ENCODE measurements at regions not wholly inside any gene's neighbourhood (a gene's known extent, or its start where the extent isn't known, plus 50 kb on each side); places are given as distances from the start of the nearest gene placed in this dataset.

GRCh38 chr2:181750305-181750704 lies 70.0 kb upstream of the NEUROD1 start:
- Histone ChIP-seq H3K79me2 (ENCODE audit: control insufficient read depth, insufficient read depth, low read length) (no peaks in the 10 kb centered on the region), H2AFZ (ENCODE audit: low read depth, low read length) (no peak overlapping the region), H3K4me3 (replicated peaks in 1 of 3; ENCODE audit: insufficient read depth in 1 of 3, low read depth in 1 of 3, low read length in 3 of 3) (no peak overlapping the region), H3K4me2 (ENCODE audit: insufficient read depth, low read length) (no peak overlapping the region), H3K36me3 (ENCODE audit: control insufficient read depth in 2 of 2, extremely low read depth in 1 of 2, insufficient read depth in 2 of 2, low read length in 2 of 2) (no peaks in the 10 kb centered on the region), H3K9me1 (replicated peaks; ENCODE audit: control insufficient read depth, extremely low read depth, insufficient read depth, low read length) (no peaks in the 10 kb centered on the region), H3K4me1 (ENCODE audit: control insufficient read depth, extremely low read depth, insufficient read depth, low read length) (peaks cover 2% of the 10 kb centered on the region), H3K9me3 (replicated peaks; ENCODE audit: control insufficient read depth, insufficient read depth, low read length) (no peaks in the 10 kb centered on the region), H3K9ac (replicated peaks; ENCODE audit: extremely low read depth, insufficient read depth, low read length) (no peak overlapping the region), H3K27ac (ENCODE audit: insufficient read depth, low read depth, low read length) (no peak overlapping the region), H3K27me3 (ENCODE audit: control insufficient read depth in 2 of 2, insufficient read depth in 2 of 2, low read length in 2 of 2) (no peaks in the 10 kb centered on the region), H4K20me1 (replicated peaks; ENCODE audit: control insufficient read depth, extremely low read depth, insufficient read depth, low read length) (no peaks in the 10 kb centered on the region)
- dilution Hi-C loops (cut with MboI; ENCODE audit: extremely low pct_ligation_motif_present, low sequenced_read_pairs) (loop anchor here (25.0 kb wide), 1 partner anchor 162 kb away; no protein-coding TSS in a partner anchor), intact Hi-C loops (cut with micrococcal nuclease) (no loop called here)
- no peak for FAIRE-seq
- CTCF ChIA-PET, result interaction anchor here (1.1 kb wide), 1 partner anchor 12 kb away, joined by 5 read pairs; no protein-coding TSS in a partner anchor
- no TSS peak for BruUV-seq (replicated peaks)
- POLR2A ChIA-PET, result no interaction called here
- no peak for DNase-seq (ENCODE audit: low read depth, low spot score)
- TF ChIP-seq GATA2 (IDR thresholded peaks at IDR 0.05; ENCODE audit: insufficient read depth, insufficient read length, low read depth, low read length) (no peak), POLR2AphosphoS5 (IDR thresholded peaks at IDR 0.05; ENCODE audit: insufficient read depth, low read depth, low read length) (no peak), FOS (IDR thresholded peaks at IDR 0.05; ENCODE audit: borderline replicate concordance, insufficient read depth, low read length) (no peak), CTCF (IDR thresholded peaks at IDR 0.05; ENCODE audit: extremely low read depth in 1 of 2, insufficient read depth in 1 of 2, low read depth in 1 of 2, low read length in 2 of 2) (no peak), MYC (IDR thresholded peaks at IDR 0.05; ENCODE audit: low read depth, low read length) (no peak), POLR2A (IDR thresholded peaks at IDR 0.05; ENCODE audit: low read depth, low read length) (no peak), MAX (IDR thresholded peaks at IDR 0.05; ENCODE audit: insufficient read depth, insufficient read length) (no peak), EZH2 (IDR thresholded peaks at IDR 0.05; ENCODE audit: borderline replicate concordance, low read depth, low read length, severe bottlenecking) (no peak)

All from endothelial cell of umbilical vein (primary cell).